BE2C (cell line): ENCODE measurements at regions not wholly inside any gene's neighbourhood (a gene's known extent, or its start where the extent isn't known, plus 50 kb on each side); places are given as distances from the start of the nearest gene placed in this dataset.

ENCODE experiments used
- DNase-seq: peaks from one replicate; pipeline ENCODE4 v3.0.0-alpha.2; 2020
- H3K27me3 ChIP-seq: fragments of 250-450 bp; sonication (Bioruptor Pico); 2 replicates; pipeline ENCODE4 v1.5.1; 2020; ENCODE audit warnings: mild to moderate bottlenecking
- H3K36me3 ChIP-seq: fragments of 250-450 bp; sonication (Bioruptor Pico); 2 replicates; pipeline ENCODE4 v1.5.1; 2020; ENCODE audit warnings: mild to moderate bottlenecking
- H3K4me1 ChIP-seq: fragments of 250-450 bp; sonication (Bioruptor Pico); 2 replicates; pipeline ENCODE4 v1.5.1; 2020
- H3K4me3 ChIP-seq: 2 replicates; pipeline ENCODE4 v1.5.1; 2011; ENCODE audit warnings: low read depth, low read length
- H3K9me3 ChIP-seq: fragments of 250-450 bp; sonication (Bioruptor Pico); 2 replicates; pipeline ENCODE4 v1.5.1; 2020
- CTCF ChIP-seq: IDR thresholded peaks from 2 replicates; pipeline ENCODE4 v1.5.1; 2012; ENCODE audit warnings: mild to moderate bottlenecking, low read depth, low read length

GRCh38 chr5:21236104-21236503 is 1248.1 kb upstream of the CDH18 start:
- DNase-seq, result no peak
- H3K36me3 ChIP-seq, result no peaks in the 10 kb centered on the region
- TF ChIP-seq CTCF, result no peak
- H3K9me3 ChIP-seq, result no peaks in the 10 kb centered on the region
- H3K4me3 ChIP-seq, result no peak overlapping the region
- no peaks in the 10 kb centered on the region for H3K27me3 ChIP-seq
- peaks cover 11% of the 10 kb centered on the region for H3K4me1 ChIP-seq

- Histone ChIP-seq H3K4me3 (no peak overlapping the region), H3K9me3 (no peaks in the 10 kb centered on the region), H3K36me3 (no peaks in the 10 kb centered on the region), H3K27me3 (no peaks in the 10 kb centered on the region), H3K4me1 (no peaks in the 10 kb centered on the region)
- TF ChIP-seq CTCF, result no peak
- DNase-seq, result no peak
Observed at GRCh38 chr5:21225223-21226064, 1237.4 kb upstream of the CDH18 start.

- H3K27me3 ChIP-seq, result no peaks in the 10 kb centered on the region
- TF ChIP-seq CTCF, result no peak
- H3K9me3 ChIP-seq, result no peaks in the 10 kb centered on the region; the same call in 1 of the 2 replicates
- no peak overlapping the region for H3K4me3 ChIP-seq
- no peaks in the 10 kb centered on the region for H3K36me3 ChIP-seq
- H3K4me1 ChIP-seq, result no peaks in the 10 kb centered on the region
- DNase-seq, result no peak
Observed at GRCh38 chr5:21221616-21222015, 1233.6 kb upstream of the CDH18 start.

- Histone ChIP-seq H3K9me3 (no peaks in the 10 kb centered on the region; the same call in 1 of the 2 replicates), H3K27me3 (no peaks in the 10 kb centered on the region), H3K36me3 (no peaks in the 10 kb centered on the region), H3K4me1 (no peaks in the 10 kb centered on the region), H3K4me3 (no peak overlapping the region)
- DNase-seq, result peak; percentile 3
- TF ChIP-seq CTCF, result no peak
Observed at GRCh38 chr5:21219966-21220365, 1232.0 kb upstream of the CDH18 start.

GRCh38 chr5:21219251-21219650 is 1231.3 kb upstream of the CDH18 start:
- DNase-seq, result no peak
- Histone ChIP-seq H3K9me3 (no peaks in the 10 kb centered on the region; the same call in 1 of the 2 replicates), H3K36me3 (no peaks in the 10 kb centered on the region), H3K4me1 (no peaks in the 10 kb centered on the region), H3K27me3 (no peaks in the 10 kb centered on the region), H3K4me3 (no peak overlapping the region)
- no peak for TF ChIP-seq CTCF

DNA sequence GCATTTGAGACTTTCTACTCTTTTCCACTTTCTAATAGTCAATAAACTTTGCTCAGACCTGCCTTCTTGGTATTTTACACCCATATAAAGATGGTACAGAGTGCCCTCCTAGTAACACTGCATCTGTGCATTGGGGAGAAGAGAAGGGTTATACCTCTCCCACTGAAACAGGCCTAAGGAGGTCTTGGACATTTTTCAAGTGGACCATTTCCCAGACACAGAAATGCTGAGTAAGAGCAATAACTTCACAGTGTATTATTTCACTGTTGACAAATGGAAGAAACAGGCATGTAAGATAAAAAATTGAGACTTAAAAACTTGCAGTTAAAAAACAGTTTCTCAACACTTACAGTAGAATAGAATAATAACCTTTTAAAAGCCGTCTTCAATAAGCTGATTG is 1224.0 kb upstream of the CDH18 start:
- TF ChIP-seq CTCF, result no peak
- H3K27me3 ChIP-seq, result no peaks in the 10 kb centered on the region
- no peaks in the 10 kb centered on the region for H3K36me3 ChIP-seq
- H3K4me3 ChIP-seq, result no peak overlapping the region
- H3K4me1 ChIP-seq, result peaks cover 3% of the 10 kb centered on the region; the same call in 1 of the 2 replicates
- DNase-seq, result no peak
- no peaks in the 10 kb centered on the region for H3K9me3 ChIP-seq
